HEK293T (cell line): ENCODE measurements at regions not wholly inside any gene's neighbourhood (a gene's known extent, or its start where the extent isn't known, plus 50 kb on each side); places are given as distances from the start of the nearest gene placed in this dataset.

Source experiments
- CTCF ChIA-PET: fragments of 350-600 bp; formaldehyde crosslinking; extraction: SDS; loops from one replicate; lab custom pipeline; 2021; ENCODE audit warnings: antibody characterized with exemption, inconsistent platforms; lab: Yijun Ruan, JAX
- POLR2A ChIA-PET: fragments of 350-600 bp; formaldehyde crosslinking; extraction: SDS; loops from one replicate; lab custom pipeline; 2020; ENCODE audit warnings: antibody characterized with exemption, inconsistent platforms; lab: Yijun Ruan, JAX
- DNase-seq: peaks from one replicate; pipeline ENCODE4 v3.0.0; 2012; ENCODE audit warnings: mixed read lengths; ENCODE audit errors: extremely low spot score
- ARNT ChIP-seq: fragments of 450-650 bp; IDR thresholded peaks from 2 replicates; pipeline ENCODE4 v1.6.1; 2017; ENCODE audit warnings: mild to moderate bottlenecking
- BHLHE40 ChIP-seq: fragments of 450-650 bp; IDR thresholded peaks from 2 replicates; pipeline ENCODE4 v1.6.1; 2016; ENCODE audit warnings: mild to moderate bottlenecking, moderate library complexity, borderline replicate concordance
- CTBP1 ChIP-seq: fragments of 450-650 bp; IDR thresholded peaks from 2 replicates; pipeline ENCODE4 v1.6.1; 2016; ENCODE audit warnings: borderline replicate concordance
- ELF4 ChIP-seq: fragments of 450-650 bp; IDR thresholded peaks from 2 replicates; pipeline ENCODE4 v1.6.1; 2017; ENCODE audit warnings: antibody characterized with exemption
- FOXA1 ChIP-seq: fragments of 450-650 bp; IDR thresholded peaks from 2 replicates; pipeline ENCODE4 v1.6.1; 2016; ENCODE audit warnings: mild to moderate bottlenecking
- FOXK2 ChIP-seq: fragments of 450-650 bp; IDR thresholded peaks from 2 replicates; pipeline ENCODE4 v1.6.1; 2016; ENCODE audit warnings: mild to moderate bottlenecking
- FOXM1 ChIP-seq: fragments of 450-650 bp; IDR thresholded peaks from 2 replicates; pipeline ENCODE4 v1.6.1; 2017; ENCODE audit warnings: mild to moderate bottlenecking, borderline replicate concordance
- HDGF ChIP-seq: fragments of 450-650 bp; IDR thresholded peaks from 2 replicates; pipeline ENCODE4 v1.6.1; 2017; ENCODE audit warnings: antibody characterized with exemption, borderline replicate concordance
- L3MBTL2 ChIP-seq: fragments of 450-650 bp; conservative IDR thresholded peaks from 2 replicates; pipeline ENCODE4 v1.6.1; 2016; ENCODE audit warnings: mild to moderate bottlenecking
- LEF1 ChIP-seq: fragments of 450-650 bp; IDR thresholded peaks from 2 replicates; pipeline ENCODE4 v1.6.1; 2017; ENCODE audit warnings: mild to moderate bottlenecking, borderline replicate concordance
- NFRKB ChIP-seq: fragments of 450-650 bp; IDR thresholded peaks from 2 replicates; pipeline ENCODE4 v1.6.1; 2016; ENCODE audit warnings: mild to moderate bottlenecking, moderate library complexity
- SP1 ChIP-seq: fragments of 450-650 bp; IDR thresholded peaks from 2 replicates; pipeline ENCODE4 v1.6.1; 2017
- SUZ12 ChIP-seq: fragments of 450-650 bp; IDR thresholded peaks from 2 replicates; pipeline ENCODE4 v1.6.1; 2016; ENCODE audit warnings: mild to moderate bottlenecking
- TARDBP ChIP-seq: fragments of 450-650 bp; IDR thresholded peaks from 2 replicates; pipeline ENCODE4 v1.6.1; 2016
- ZNF384 ChIP-seq: fragments of 450-650 bp; IDR thresholded peaks from 2 replicates; pipeline ENCODE4 v1.6.1; 2016
- TF ChIP-seq, protein P1 (sequence below): fragments of 450-650 bp; IDR thresholded peaks from 2 replicates; pipeline ENCODE4 v1.6.1; 2016

DNA sequence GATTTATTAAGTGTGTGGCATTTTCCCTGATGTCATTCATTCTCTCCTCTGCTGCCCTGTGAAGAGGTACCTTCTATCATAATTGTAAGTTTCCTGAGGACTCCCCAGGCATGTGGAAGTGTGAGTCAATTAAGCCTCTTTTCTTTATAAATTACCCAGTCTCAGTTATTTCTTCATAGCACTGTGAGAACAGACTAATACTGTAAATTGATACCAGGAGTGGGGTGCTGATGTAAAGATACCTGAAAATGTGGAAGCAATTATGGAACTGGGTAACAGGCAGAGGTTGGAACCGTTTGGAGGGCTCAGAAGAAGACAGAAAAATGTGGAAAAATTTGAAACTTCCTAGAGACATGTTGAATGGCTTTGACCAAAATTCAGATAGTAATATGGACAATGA lies 711.8 kb upstream of the GRM3 start:
- ChIA-PET POLR2A (no interaction called here), CTCF (no interaction called here)
- no peak for DNase-seq
- TF ChIP-seq ARNT (no peak), TARDBP (no peak)

DNA sequence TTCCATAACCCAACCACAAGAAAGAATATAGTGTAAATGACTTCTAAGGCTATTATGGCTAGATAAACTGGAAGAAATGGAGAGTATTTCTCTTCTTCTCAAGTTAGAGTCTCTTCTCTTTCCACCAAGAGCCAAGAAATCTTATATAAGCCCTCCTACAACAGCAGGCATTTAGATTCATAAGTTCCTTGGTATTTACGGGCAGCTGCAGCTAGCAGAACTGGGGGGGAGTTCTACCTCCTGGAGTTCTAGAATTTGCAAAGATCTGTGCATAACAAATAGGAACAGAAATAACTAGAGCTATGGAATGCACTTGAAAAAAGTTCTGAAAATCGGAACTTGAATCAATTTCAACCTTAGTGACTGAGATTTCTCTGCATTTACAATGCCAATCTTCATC lies 715.2 kb upstream of the GRM3 start:
- POLR2A ChIA-PET = no interaction called here
- TF ChIP-seq ELF4 (no peak), SUZ12 (no peak), NFRKB (no peak), FOXK2 (no peak), FOXA1 (no peak), LEF1 (no peak), CTBP1 (no peak), HDGF (no peak), BHLHE40 (no peak)
- CTCF ChIA-PET = no interaction called here
- DNase-seq = no peak

DNA sequence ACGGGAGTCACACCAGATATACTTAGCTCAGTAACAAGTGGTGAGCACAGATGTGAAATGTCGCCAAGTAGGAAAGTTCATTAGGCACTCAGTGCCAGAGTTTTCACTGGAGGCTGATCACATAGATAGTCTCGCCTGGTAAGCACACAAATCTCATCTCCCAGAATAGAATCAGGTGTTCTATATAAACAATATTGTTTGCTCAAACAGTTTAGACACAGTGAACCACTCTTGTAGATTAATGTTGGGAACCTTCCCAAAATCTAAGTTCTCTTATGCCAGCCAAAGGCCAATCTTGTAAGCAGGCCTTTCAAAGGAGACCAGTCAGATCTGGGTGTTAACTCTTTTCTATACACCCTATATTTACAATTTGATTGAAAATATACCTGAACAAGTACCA lies 716.5 kb upstream of the GRM3 start:
- CTCF ChIA-PET = no interaction called here
- TF ChIP-seq FOXK2 = no peak
- TF ChIP-seq NFRKB = no peak
- no peak for TF ChIP-seq FOXM1
- TF ChIP-seq TARDBP = no peak
- no peak for TF ChIP-seq SUZ12
- TF ChIP-seq LEF1 = no peak
- no peak for TF ChIP-seq FOXA1
- no peak for TF ChIP-seq ARNT
- no peak for TF ChIP-seq HDGF
- no peak for TF ChIP-seq ELF4
- TF ChIP-seq CTBP1 = no peak
- TF ChIP-seq ZNF384 = no peak
- no peak for TF ChIP-seq L3MBTL2
- TF ChIP-seq BHLHE40 = no peak
- TF ChIP-seq, protein P1, sequence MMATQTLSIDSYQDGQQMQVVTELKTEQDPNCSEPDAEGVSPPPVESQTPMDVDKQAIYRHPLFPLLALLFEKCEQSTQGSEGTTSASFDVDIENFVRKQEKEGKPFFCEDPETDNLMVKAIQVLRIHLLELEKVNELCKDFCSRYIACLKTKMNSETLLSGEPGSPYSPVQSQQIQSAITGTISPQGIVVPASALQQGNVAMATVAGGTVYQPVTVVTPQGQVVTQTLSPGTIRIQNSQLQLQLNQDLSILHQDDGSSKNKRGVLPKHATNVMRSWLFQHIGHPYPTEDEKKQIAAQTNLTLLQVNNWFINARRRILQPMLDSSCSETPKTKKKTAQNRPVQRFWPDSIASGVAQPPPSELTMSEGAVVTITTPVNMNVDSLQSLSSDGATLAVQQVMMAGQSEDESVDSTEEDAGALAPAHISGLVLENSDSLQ = no peak
- no peak for TF ChIP-seq SP1
- POLR2A ChIA-PET = no interaction called here
- no peak for DNase-seq

DNA sequence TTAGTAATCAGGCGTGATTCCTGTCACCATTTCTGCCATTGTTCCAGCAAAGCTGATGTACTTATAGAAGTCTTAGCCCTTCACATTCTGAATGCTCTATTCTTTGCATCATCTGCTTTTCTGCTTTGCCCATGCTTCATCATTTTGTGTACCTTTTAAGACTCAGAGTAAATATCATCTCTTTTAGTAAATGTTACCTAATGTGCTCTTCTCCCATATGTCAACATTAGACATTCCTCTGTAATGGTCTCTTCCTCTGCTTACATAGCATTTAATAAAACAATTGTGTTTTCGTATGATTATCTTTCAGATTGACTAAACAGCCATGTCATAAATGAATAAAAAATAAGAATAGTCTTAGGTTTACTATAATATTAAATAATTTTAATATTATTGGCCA lies 719.6 kb upstream of the GRM3 start:
- ChIA-PET CTCF (no interaction called here), POLR2A (no interaction called here)
- no peak for TF ChIP-seq ELF4
- TF ChIP-seq CTBP1 = no peak
- no peak for TF ChIP-seq ZNF384
- TF ChIP-seq HDGF = no peak
- no peak for TF ChIP-seq SUZ12
- TF ChIP-seq NFRKB = no peak
- no peak for TF ChIP-seq LEF1
- TF ChIP-seq ARNT = no peak
- TF ChIP-seq SP1 = no peak
- TF ChIP-seq, protein P1 = no peak
- no peak for TF ChIP-seq TARDBP
- no peak for TF ChIP-seq FOXA1
- no peak for TF ChIP-seq BHLHE40
- TF ChIP-seq FOXK2 = no peak
- DNase-seq = no peak

DNA sequence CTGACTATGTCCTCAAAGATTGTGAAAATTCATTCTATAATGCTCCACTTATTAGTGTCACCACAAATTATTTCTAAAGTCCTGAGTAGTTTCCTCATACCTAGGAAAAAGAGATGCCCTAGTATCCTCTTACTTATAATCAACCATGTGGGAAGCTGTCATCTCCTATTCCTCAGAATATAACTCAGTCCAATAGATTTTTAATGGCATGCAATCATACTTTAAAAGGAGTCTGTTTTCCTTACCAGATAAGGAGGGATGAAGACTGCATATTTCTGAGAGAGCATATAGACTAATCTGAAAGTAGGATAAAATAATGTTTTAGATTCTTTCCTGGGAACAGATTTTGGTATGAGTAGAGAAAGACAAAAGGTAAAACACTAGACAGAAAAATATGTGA lies 727.7 kb upstream of the GRM3 start:
- ChIA-PET POLR2A (no interaction called here), CTCF (no interaction called here)
- no peak for TF ChIP-seq SUZ12
- TF ChIP-seq FOXA1 = no peak
- TF ChIP-seq ZNF384 = no peak
- no peak for TF ChIP-seq L3MBTL2
- no peak for TF ChIP-seq HDGF
- TF ChIP-seq TARDBP = no peak
- TF ChIP-seq FOXM1 = no peak
- no peak for DNase-seq

DNA sequence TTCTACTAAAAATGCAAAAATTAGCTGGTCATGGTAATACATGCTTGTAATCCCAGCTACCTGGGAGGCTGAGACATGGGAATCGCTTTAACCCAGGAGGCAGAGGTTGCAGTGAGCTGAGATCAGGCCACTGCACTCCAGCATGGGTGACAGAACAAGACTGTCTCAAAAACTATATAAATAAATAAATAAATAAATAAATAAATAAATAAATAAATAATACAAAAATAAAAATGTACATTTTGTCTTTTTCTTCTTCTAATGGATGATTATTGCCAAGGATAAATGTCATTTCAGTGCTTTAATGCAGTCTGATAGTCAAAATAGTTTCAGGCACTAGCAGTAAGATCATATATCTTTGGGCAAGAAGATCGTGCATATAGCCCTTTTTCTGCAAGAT lies 727.6 kb upstream of the SEMA3D start:
- no peak for TF ChIP-seq L3MBTL2
- TF ChIP-seq FOXK2 = no peak
- TF ChIP-seq, protein P1 = no peak
- TF ChIP-seq LEF1 = no peak
- TF ChIP-seq CTBP1 = no peak
- TF ChIP-seq SUZ12 = no peak
- no peak for TF ChIP-seq ZNF384
- no peak for TF ChIP-seq BHLHE40
- no peak for TF ChIP-seq ARNT
- TF ChIP-seq HDGF = no peak
- no peak for TF ChIP-seq FOXM1
- TF ChIP-seq TARDBP = no peak
- no peak for TF ChIP-seq FOXA1
- TF ChIP-seq ELF4 = no peak
- TF ChIP-seq NFRKB = no peak
- TF ChIP-seq SP1 = no peak
- POLR2A ChIA-PET = no interaction called here
- DNase-seq = no peak
- CTCF ChIA-PET = no interaction called here

DNA sequence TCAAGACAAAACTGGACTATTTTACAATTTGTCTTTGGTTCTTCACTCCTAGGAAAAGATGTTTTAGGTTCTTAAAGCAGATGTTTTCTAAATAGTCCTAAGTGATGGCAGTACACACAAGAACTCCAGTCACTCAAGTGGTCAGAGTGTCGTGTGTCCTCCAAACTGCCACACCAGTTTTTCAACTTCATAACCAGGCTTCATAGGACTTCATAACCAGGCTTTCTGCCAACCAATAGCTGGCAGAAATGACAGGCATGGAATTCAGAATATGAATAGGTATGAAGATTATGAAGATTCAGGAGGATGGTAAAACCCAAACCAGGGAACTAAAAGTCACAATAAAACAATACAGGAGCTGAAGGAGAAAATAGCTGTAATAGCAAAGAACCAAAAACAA lies 721.2 kb upstream of the SEMA3D start:
- DNase-seq = no peak
- CTCF ChIA-PET = no interaction called here
- TF ChIP-seq FOXA1 (no peak), SUZ12 (no peak), TARDBP (no peak), ARNT (no peak), HDGF (no peak), CTBP1 (no peak), SP1 (no peak), LEF1 (no peak), ZNF384 (no peak), L3MBTL2 (no peak), NFRKB (no peak), BHLHE40 (no peak), FOXK2 (no peak), ELF4 (no peak), FOXM1 (no peak)
- TF ChIP-seq, protein P1 = no peak
- POLR2A ChIA-PET = no interaction called here
